ENCODE measurements at regions not wholly inside any gene's neighbourhood (a gene's known extent, or its start where the extent isn't known, plus 50 kb on each side); places are given as distances from the start of the nearest gene placed in this dataset.

DNA sequence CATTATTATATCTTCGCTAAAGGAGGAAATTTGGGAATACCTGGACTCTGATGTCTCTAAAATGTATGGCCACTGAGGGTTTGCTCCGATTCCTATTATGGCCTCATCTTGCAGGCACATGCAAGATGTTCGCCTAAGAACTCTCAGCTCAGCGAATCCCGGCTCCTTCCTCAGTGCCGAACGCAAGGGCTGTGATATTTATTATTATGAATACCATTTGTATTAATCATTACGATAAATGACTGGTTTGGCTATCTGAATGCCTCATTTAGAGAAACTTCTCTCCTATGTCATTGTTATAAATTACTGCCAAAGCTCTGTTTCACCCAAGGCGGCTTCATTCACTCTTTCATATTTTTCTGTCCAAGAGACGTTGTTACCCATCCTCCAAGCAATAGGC lies 369.7 kb upstream of the TSHZ3 start:
- DNase-seq, result no peak

GRCh38 chr19:31723101-31723500 lies 373.9 kb upstream of the TSHZ3 start:
- no peak for DNase-seq

GRCh38 chr19:31725051-31725450 lies 375.8 kb upstream of the TSHZ3 start:
- DNase-seq, result no peak

- no peak for DNase-seq
Observed at GRCh38 chr19:31727536-31727935, 378.3 kb upstream of the TSHZ3 start.

GRCh38 chr19:31730270-31730669 lies 381.0 kb upstream of the TSHZ3 start:
- DNase-seq, result no peak

DNA sequence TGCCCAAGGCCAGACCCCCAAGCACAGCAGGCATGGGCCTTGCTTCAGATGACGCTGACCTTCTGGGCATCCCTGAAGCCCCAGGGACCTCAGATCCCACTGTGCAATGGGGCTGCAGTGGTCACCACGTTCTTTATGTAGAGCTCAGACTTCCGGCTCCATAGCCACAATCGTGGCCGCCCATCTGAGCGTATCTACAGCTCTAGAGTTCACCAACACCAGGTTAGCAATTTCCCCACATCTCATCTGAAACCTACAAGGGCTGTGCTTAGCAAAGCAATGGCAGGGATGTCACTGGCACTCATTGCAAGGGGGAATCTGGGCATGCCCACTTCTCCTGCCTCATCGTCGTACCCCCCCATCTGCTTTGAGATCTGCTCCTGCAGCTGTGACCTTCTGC lies 384.4 kb upstream of the TSHZ3 start:
- DNase-seq, result no peak

DNA sequence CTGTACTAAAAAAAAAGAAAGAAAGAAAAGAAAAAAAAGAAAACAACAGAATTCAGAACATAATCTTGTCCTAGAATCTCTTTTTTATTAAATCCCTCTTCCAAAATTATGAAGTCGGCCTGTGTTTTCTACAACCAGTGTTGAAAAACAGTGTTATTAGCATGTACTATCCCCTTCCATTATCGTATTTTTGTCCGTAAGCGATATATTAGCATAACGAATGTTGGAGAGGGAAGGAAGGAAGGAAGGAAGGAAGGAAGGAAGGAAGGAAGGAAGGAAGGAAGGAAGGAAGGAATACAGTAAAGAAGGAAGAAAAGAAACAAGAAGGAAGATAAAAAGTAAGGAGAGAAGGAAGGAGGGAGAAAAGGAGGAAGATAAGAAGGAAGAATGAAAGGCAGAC lies 393.0 kb upstream of the TSHZ3 start:
- no peak for DNase-seq

GRCh38 chr19:31745731-31746130 lies 396.5 kb upstream of the TSHZ3 start:
- no peak for DNase-seq

- DNase-seq, result no peak
Observed at GRCh38 chr19:31749231-31749630, 400.0 kb upstream of the TSHZ3 start.

DNA sequence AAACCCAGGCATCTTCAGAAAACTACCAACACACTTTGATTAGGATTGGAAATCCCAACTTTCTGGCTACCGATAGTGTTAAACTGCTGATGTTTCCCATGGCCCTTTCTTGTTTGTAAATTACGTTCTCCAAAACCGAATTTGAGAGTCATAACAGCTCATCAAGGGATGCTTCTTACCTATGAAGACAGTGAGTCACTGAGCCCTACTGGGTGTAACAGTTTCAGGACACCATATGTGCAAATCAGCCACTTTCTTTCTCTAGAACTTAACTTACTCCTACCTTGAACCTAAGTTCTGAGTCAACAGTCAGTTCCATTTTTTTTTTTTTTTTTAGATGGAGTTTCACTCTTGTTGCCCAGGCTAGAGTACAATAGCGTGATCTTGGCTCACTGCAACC lies 410.1 kb upstream of the TSHZ3 start:
- DNase-seq, result no peak

- no peak for DNase-seq
Observed at GRCh38 chr19:31761281-31761913, 412.2 kb upstream of the TSHZ3 start.

GRCh38 chr19:31770223-31770622 lies 421.0 kb upstream of the TSHZ3 start:
- no peak for DNase-seq

DNA sequence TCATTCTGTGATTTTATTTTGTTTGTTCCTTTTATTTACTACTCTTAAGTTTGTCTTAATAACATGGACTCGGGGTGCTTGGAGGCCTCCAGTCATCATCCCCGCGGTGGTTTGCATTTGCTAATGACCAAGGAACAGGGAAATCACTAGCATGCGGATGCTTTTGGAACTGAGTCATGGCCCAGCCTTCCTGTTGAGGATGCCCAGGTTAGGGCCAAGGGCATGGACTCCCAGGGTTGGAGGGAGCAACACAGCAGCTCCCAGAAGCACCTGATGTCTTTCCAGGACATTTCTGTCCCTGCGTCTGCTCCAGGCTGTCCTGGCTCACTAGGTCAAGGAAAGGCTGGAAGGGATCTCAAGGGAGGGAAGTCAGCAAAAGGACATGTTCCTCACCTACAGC lies 423.7 kb upstream of the TSHZ3 start:
- DNase-seq, result no peak

DNA sequence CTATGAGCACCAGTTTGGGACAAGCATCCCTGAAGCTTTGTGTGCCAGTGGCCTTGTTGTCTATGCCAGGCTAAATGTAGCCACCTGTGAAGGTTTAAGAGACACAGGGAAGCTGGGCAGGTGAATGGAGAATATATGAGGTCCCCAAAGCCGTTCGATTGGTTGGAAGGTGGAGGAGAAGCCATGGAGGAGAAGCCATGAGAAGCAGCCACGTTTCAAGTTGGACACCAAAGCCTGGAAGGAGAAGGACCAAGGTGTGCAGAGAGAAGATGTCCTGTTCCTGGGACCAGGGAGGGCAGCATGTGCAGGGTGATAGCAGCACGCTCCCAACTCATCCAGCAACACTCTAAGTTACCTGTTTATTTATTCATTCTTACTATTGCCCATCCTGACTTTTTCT lies 432.3 kb upstream of the TSHZ3 start:
- DNase-seq, result no peak

GRCh38 chr19:31783592-31783991 lies 434.4 kb upstream of the TSHZ3 start:
- no peak for DNase-seq

- DNase-seq, result no peak
Observed at GRCh38 chr19:31784671-31785101, 435.4 kb upstream of the TSHZ3 start.

GRCh38 chr19:31801611-31802010 lies 452.4 kb upstream of the TSHZ3 start:
- no peak for DNase-seq

GRCh38 chr19:31803835-31804446 lies 454.7 kb upstream of the TSHZ3 start:
- DNase-seq, result no peak

- DNase-seq, result no peak
Observed at GRCh38 chr19:31804668-31805067, 455.4 kb upstream of the TSHZ3 start.

GRCh38 chr19:31810536-31811109 lies 461.4 kb upstream of the TSHZ3 start:
- DNase-seq, result no peak

DNA sequence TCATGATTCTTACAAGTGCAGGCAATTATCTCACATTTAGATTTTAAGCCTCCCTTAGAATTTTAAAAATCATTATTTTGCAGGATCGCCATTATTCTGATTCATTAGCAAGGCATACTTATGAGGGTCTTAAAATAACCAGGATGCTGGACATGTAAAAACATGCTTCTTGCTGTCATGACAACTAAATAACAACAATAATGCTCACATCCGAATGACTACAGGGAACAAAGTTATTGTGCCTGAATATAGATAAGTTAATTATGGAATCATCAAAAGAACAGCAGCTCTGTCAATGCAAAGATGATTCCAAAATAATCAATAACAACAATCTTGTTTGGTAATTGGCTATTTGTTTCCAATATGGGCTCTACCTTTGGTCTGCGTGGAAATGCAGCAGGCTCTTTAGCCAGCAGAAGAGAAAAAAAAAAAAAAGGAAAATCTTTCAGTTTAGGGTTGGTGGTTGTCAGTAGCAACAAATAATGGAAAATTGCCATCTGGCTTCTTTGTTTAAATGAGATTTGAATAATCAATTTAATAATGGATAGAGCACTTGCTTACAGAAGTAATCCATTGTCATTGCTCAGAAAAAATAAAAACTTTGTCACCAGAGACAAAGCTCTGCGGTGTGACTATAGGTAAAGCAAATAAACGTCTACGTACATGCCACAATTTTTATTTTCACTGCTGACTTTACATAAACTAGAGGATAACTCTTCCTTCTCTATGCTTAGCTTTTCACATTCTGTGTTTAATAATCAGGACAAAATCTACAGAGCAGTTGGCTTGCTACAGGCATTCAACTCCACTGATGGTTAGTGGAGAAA lies 468.9 kb upstream of the TSHZ3 start:
- no peak for DNase-seq

DNA sequence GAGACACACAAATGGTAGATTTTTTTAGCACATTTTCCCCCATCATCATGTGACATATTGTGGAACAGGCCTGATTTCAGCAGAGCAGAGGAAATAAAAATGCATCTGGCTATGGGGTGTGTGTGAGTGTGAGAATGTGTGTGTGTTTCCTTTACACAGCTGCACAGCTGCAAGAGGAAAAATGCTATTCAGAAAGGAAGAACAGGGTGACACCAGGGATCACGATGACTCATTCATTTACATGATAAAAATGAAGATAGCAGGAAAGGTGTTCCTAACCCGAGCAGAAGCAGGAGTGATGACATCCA lies 469.5 kb upstream of the TSHZ3 start:
- no peak for DNase-seq

DNA sequence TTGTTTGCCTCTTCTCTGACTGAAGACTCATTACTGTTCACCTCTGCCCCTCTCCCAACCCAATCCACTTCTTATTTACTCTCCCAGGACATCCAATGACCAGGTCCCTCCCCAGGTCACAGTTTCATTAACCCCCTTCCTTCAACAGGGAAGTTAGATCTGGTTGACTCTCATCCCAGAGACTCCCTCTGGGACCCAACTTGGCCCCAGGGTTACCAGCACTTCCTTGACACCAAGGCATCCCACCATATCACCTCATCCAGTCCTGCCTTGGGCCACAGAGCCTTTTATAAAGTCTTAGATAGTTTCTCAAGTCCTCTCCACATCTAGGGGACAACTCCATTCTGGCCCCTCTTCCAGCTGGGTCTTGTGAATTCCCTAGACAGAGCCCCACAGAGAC lies 470.6 kb upstream of the TSHZ3 start:
- no peak for DNase-seq

GRCh38 chr19:31821346-31821745 lies 472.1 kb upstream of the TSHZ3 start:
- no peak for DNase-seq

All from RPMI8226 (cell line).